Nephron (organoid): ENCODE measurements at regions not wholly inside any gene's neighbourhood (a gene's known extent, or its start where the extent isn't known, plus 50 kb on each side); places are given as distances from the start of the nearest gene placed in this dataset.

Source experiments
- H3K27ac Mint-ChIP-seq, 3 experiments: 2 replicates each; pipeline ENCODE4 v1.8.0; 2020; ENCODE audit warnings: mixed read lengths in 3 of 3, mild to moderate bottlenecking in 2 of 3, moderate library complexity in 1 of 3
- H3K27me3 Mint-ChIP-seq: 2 replicates; pipeline ENCODE4 v1.8.0; 2021; ENCODE audit warnings: low read depth, mild to moderate bottlenecking, moderate library complexity, mixed read lengths
- H3K36me3 Mint-ChIP-seq: 2 replicates; pipeline ENCODE4 v1.8.0; 2020; ENCODE audit warnings: low read depth, mixed read lengths
- H3K4me1 Mint-ChIP-seq: 2 replicates; pipeline ENCODE4 v1.8.0; 2020; ENCODE audit warnings: mixed read lengths
- H3K4me3 Mint-ChIP-seq, 3 experiments: 2 replicates each; pipeline ENCODE4 v1.8.0; 2020; ENCODE audit warnings: mild to moderate bottlenecking in 3 of 3, mixed read lengths in 3 of 3, moderate library complexity in 2 of 3
- H3K9me3 Mint-ChIP-seq: 2 replicates; pipeline ENCODE4 v1.8.0; 2020; ENCODE audit warnings: mixed read lengths
- TF ChIP-seq, protein P1 (sequence below), 3 experiments: fragments of 200-600 bp; sonication (generic); IDR thresholded peaks; one replicate each; pipeline ENCODE4 v1.5.0; 2021; ENCODE audit warnings: antibody characterized with exemption in 3 of 3; ENCODE audit not compliant: unreplicated experiment in 3 of 3

DNA sequence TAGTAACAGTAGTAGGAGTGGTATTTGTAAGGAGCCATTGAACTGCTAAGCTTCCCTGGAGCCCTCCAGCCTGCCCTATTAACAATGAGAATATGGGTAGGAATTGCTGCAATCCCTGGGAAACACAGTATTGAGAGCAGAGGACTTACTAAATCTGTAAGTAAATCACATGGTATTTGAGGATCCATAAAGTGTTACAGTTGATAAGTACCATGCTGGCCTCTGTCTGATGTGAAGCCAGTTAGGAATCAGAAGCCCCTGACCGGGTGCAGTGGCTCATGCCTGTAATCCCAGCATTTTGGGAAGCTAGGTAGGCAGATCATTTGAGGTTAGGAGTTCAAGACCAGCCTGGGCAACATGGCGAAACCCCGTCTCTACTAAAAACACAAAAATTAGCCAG lies 224.6 kb downstream of the C1D start:
- TF ChIP-seq, protein P1, sequence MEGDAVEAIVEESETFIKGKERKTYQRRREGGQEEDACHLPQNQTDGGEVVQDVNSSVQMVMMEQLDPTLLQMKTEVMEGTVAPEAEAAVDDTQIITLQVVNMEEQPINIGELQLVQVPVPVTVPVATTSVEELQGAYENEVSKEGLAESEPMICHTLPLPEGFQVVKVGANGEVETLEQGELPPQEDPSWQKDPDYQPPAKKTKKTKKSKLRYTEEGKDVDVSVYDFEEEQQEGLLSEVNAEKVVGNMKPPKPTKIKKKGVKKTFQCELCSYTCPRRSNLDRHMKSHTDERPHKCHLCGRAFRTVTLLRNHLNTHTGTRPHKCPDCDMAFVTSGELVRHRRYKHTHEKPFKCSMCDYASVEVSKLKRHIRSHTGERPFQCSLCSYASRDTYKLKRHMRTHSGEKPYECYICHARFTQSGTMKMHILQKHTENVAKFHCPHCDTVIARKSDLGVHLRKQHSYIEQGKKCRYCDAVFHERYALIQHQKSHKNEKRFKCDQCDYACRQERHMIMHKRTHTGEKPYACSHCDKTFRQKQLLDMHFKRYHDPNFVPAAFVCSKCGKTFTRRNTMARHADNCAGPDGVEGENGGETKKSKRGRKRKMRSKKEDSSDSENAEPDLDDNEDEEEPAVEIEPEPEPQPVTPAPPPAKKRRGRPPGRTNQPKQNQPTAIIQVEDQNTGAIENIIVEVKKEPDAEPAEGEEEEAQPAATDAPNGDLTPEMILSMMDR (IDR thresholded peaks at IDR 0.05; ENCODE audit: unreplicated experiment in 3 of 3) = no peak
- no peaks in the 10 kb centered on the region for H3K9me3 Mint-ChIP-seq

DNA sequence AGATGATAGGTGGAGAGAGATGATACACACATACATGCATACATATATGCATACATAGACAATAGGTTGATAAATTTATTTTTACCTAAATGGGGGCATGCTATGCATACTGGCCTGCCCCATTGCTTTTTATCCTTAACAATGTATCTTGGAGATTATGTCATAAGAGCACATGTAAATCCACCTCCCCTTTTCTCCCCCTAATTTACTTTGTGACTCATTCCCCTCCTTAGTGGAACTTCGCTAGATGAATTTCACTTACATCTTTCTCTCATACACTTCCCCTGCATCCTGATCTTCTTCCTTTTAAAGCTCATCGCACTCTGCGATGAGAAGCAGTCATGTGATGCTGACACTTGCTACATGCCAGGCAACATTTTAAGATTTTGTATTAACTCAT lies 223.6 kb downstream of the C1D start:
- TF ChIP-seq, protein P1 (IDR thresholded peaks at IDR 0.05; ENCODE audit: unreplicated experiment in 3 of 3) = no peak
- H3K27me3 Mint-ChIP-seq = peaks cover 4% of the 10 kb centered on the region
- H3K9me3 Mint-ChIP-seq = no peaks in the 10 kb centered on the region
- H3K4me3 Mint-ChIP-seq = no peak overlapping the region
- no peaks in the 10 kb centered on the region for H3K36me3 Mint-ChIP-seq
- peak overlapping the region in 2 of 3 experiments; percentile 4 to 62 for H3K27ac Mint-ChIP-seq
- peaks cover 30% of the 10 kb centered on the region for H3K4me1 Mint-ChIP-seq

More for the DNA sequence above, 224.6 kb downstream of the C1D start:
- peaks cover 4% of the 10 kb centered on the region for H3K27me3 Mint-ChIP-seq
- no peaks in the 10 kb centered on the region for H3K36me3 Mint-ChIP-seq
- H3K4me3 Mint-ChIP-seq = no peak overlapping the region
- peaks cover 23% of the 10 kb centered on the region for H3K4me1 Mint-ChIP-seq
- peak overlapping the region in 1 of 3 experiments; percentile 15 for H3K27ac Mint-ChIP-seq

DNA sequence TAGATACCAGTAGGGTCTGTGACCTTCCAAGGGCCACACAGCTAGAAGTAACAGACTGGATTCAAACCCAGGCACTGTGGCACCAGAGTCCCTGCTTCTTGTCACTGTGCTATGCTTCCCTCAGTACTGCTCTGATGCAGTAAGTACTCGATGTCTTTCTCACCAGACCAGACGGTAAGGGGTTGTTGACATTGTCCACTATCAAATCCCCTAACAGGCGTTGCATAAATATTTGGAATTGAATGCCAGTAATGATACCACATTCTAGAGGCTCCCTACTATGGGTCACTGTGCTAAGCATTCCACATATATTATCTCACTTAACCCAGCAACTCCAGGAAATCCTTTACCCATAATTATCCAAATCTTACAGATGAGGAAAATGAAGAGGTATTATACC lies 223.1 kb downstream of the C1D start:
- Mint-ChIP-seq H3K9me3 (no peaks in the 10 kb centered on the region), H3K27ac (peak overlapping the region in 2 of 3 experiments; percentile 39 to 62), H3K4me1 (peaks cover 34% of the 10 kb centered on the region), H3K36me3 (no peaks in the 10 kb centered on the region), H3K4me3 (no peak overlapping the region), H3K27me3 (peaks cover 7% of the 10 kb centered on the region)
- TF ChIP-seq, protein P1 (IDR thresholded peaks at IDR 0.05; ENCODE audit: unreplicated experiment in 3 of 3) = no peak

DNA sequence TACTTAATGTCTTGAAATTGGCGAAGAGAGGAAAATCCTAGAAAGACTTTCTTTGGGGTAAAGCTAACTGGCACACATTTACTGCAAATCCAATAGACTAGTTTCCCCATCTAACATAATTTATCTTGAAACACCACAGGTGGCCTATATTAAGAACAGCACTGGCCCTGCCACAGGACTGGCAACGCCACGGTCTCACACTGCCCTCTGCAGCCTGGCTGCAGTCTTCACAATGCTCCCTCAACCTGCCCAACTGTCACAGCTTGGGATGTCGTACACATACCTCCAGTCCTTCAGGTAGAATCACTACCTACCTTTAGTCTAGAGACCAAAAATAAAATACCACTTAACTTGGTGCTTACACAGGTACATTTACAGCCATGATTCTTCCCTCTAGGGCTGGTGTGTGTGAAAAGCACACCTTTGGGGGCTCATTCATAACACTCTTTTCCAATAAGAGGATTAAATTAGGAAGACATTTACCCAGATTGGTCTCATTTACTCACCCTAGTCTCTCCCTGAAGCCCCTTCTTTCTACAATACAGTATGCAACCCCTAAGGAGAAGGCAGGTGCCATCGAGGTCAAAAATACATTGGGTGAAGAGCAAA lies 222.2 kb downstream of the C1D start:
- Mint-ChIP-seq H3K9me3 (no peaks in the 10 kb centered on the region), H3K4me3 (no peak overlapping the region), H3K36me3 (no peaks in the 10 kb centered on the region), H3K4me1 (peaks cover 40% of the 10 kb centered on the region), H3K27ac (peak overlapping the region in 2 of 3 experiments; percentile 39 to 62), H3K27me3 (peaks cover 7% of the 10 kb centered on the region)
- TF ChIP-seq, protein P1 (IDR thresholded peaks at IDR 0.05; ENCODE audit: unreplicated experiment in 3 of 3) = peak; percentile 86 to 93 (median 88)

DNA sequence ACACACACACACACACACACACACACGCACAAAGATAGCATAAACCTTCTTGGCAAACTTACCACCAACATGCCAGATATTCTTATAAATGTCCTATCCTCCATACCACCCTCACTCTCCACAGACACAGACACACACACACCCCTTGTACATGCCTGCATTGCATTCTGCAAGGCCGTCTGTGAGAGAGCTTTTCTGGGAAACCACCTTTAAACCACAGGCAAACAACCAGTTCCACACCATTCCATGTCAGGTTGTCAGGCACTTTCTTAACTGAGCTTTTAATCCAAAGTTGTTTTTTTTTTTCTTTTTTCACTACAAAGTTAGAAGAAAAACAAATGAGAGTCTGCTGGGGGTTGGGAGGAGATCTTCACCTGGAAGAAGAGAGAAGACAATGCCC lies 221.1 kb downstream of the C1D start:
- H3K4me3 Mint-ChIP-seq = no peak overlapping the region
- TF ChIP-seq, protein P1 (IDR thresholded peaks at IDR 0.05; ENCODE audit: unreplicated experiment in 3 of 3) = no peak
- peaks cover 7% of the 10 kb centered on the region for H3K27me3 Mint-ChIP-seq

DNA sequence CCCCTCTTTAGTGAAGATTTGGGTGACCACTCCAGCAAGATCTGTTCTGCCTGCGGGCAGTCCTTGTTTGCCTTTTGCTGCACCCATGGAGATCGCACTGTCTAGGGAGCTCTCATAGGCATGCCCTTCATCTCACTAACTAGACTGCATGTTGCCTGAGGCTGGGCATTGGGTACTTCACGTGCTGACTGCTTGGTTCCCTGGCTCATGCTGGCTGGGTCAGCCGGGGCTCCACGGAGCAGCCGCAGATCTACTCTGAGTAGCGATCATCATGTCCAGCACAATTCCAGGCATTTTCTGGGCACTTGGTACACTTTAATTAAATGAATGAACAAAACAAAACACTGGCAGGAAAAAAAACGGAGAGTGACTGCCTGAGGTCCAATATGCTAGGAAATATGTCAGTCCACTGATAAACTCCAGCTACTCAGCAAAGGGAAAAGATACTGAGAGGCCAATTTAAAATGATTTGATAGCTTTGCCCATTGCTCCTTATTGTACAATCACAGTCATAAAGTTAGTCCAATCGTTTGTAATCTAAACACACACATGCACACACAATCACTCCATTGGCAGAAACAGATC lies 220.3 kb downstream of the C1D start:
- Mint-ChIP-seq H3K4me3 (no peak overlapping the region), H3K27me3 (peaks cover 7% of the 10 kb centered on the region), H3K27ac (peak overlapping the region; percentile 21 to 39 (median 29)), H3K9me3 (no peaks in the 10 kb centered on the region), H3K4me1 (peaks cover 52% of the 10 kb centered on the region), H3K36me3 (no peaks in the 10 kb centered on the region)
- TF ChIP-seq, protein P1 (IDR thresholded peaks at IDR 0.05; ENCODE audit: unreplicated experiment in 3 of 3) = no peak

More for the DNA sequence above, 221.1 kb downstream of the C1D start:
- Mint-ChIP-seq H3K36me3 (no peaks in the 10 kb centered on the region), H3K9me3 (no peaks in the 10 kb centered on the region), H3K27ac (peak overlapping the region; percentile 21 to 39 (median 29)), H3K4me1 (peaks cover 50% of the 10 kb centered on the region)
